ENCODE measurements at regions not wholly inside any gene's neighbourhood (a gene's known extent, or its start where the extent isn't known, plus 50 kb on each side); places are given as distances from the start of the nearest gene placed in this dataset.

GRCh38 chr7:98483964-98484545 lies 83.2 kb upstream of the BAIAP2L1 start:
- no peaks in the 10 kb centered on the region for H3K36me3 Mint-ChIP-seq (ENCODE audit: insufficient read depth, unreplicated experiment)
- H3K27me3 ChIP-seq (replicated peaks; ENCODE audit: control insufficient read depth, insufficient read depth, low read length), result no peaks in the 10 kb centered on the region
- DNase-seq, result no peak
- BruUV-seq (replicated peaks), result no TSS peak
- H3K9me3 Mint-ChIP-seq (ENCODE audit: unreplicated experiment), result no peaks in the 10 kb centered on the region
- intact Hi-C loops (cut with micrococcal nuclease; ENCODE audit: unreplicated experiment), result no loop called here
- H3K4me1 ChIP-seq, result no peaks in the 10 kb centered on the region
- TF ChIP-seq CTCF (IDR thresholded peaks at IDR 0.05; ENCODE audit: insufficient read depth in 1 of 2, low read depth in 1 of 2, low read length in 1 of 2, severe bottlenecking in 1 of 2, unreplicated experiment in 1 of 2), result no peak
- H3K9me3 ChIP-seq, result peaks cover 8% of the 10 kb centered on the region; the same call in 1 of the 2 replicates
- H3K27me3 Mint-ChIP-seq (ENCODE audit: insufficient read depth, unreplicated experiment), result no peaks in the 10 kb centered on the region
- POLR2A ChIA-PET, result no interaction called here
- no peaks in the 10 kb centered on the region for H3K4me1 Mint-ChIP-seq (ENCODE audit: low read depth, unreplicated experiment)
- no peak overlapping the region for H3K4me3 ChIP-seq (ENCODE audit: low read depth, low read length)
- H3K4me3 Mint-ChIP-seq (ENCODE audit: unreplicated experiment), result no peak overlapping the region
- CTCF ChIA-PET, result no interaction called here
- H3K27ac Mint-ChIP-seq (ENCODE audit: unreplicated experiment), result no peak overlapping the region
- no peaks in the 10 kb centered on the region for H3K36me3 ChIP-seq (ENCODE audit: control insufficient read depth, insufficient read depth, low read length)

GRCh38 chr7:98483276-98483963 lies 82.5 kb upstream of the BAIAP2L1 start:
- H3K4me1 Mint-ChIP-seq (ENCODE audit: low read depth, unreplicated experiment), result no peaks in the 10 kb centered on the region
- no peaks in the 10 kb centered on the region for H3K36me3 Mint-ChIP-seq (ENCODE audit: insufficient read depth, unreplicated experiment)
- TF ChIP-seq CTCF (IDR thresholded peaks at IDR 0.05; ENCODE audit: insufficient read depth in 1 of 2, low read depth in 1 of 2, low read length in 1 of 2, severe bottlenecking in 1 of 2, unreplicated experiment in 1 of 2), result no peak
- no peak for DNase-seq
- no peak overlapping the region for H3K4me3 Mint-ChIP-seq (ENCODE audit: unreplicated experiment)
- POLR2A ChIA-PET, result no interaction called here
- peaks cover 8% of the 10 kb centered on the region; the same call in 1 of the 2 replicates for H3K9me3 ChIP-seq
- H3K27me3 ChIP-seq (replicated peaks; ENCODE audit: control insufficient read depth, insufficient read depth, low read length), result no peaks in the 10 kb centered on the region
- H3K36me3 ChIP-seq (ENCODE audit: control insufficient read depth, insufficient read depth, low read length), result no peaks in the 10 kb centered on the region
- no peak overlapping the region for H3K4me3 ChIP-seq (ENCODE audit: low read depth, low read length)
- no peaks in the 10 kb centered on the region for H3K4me1 ChIP-seq
- no TSS peak for BruUV-seq (replicated peaks)
- intact Hi-C loops (cut with micrococcal nuclease; ENCODE audit: unreplicated experiment), result no loop called here
- H3K9me3 Mint-ChIP-seq (ENCODE audit: unreplicated experiment), result no peaks in the 10 kb centered on the region
- H3K27me3 Mint-ChIP-seq (ENCODE audit: insufficient read depth, unreplicated experiment), result no peaks in the 10 kb centered on the region
- no peak overlapping the region for H3K27ac Mint-ChIP-seq (ENCODE audit: unreplicated experiment)
- CTCF ChIA-PET, result no interaction called here

- Histone ChIP-seq H3K36me3 (ENCODE audit: control insufficient read depth, insufficient read depth, low read length) (no peaks in the 10 kb centered on the region), H3K27me3 (replicated peaks; ENCODE audit: control insufficient read depth, insufficient read depth, low read length) (no peaks in the 10 kb centered on the region), H3K4me3 (ENCODE audit: low read depth, low read length) (no peak overlapping the region), H3K9me3 (peaks cover 8% of the 10 kb centered on the region; the same call in 1 of the 2 replicates), H3K4me1 (no peaks in the 10 kb centered on the region)
- CTCF ChIA-PET, result no interaction called here
- no peak overlapping the region for H3K4me3 Mint-ChIP-seq (ENCODE audit: unreplicated experiment)
- no peaks in the 10 kb centered on the region for H3K9me3 Mint-ChIP-seq (ENCODE audit: unreplicated experiment)
- no peaks in the 10 kb centered on the region for H3K4me1 Mint-ChIP-seq (ENCODE audit: low read depth, unreplicated experiment)
- BruUV-seq (replicated peaks), result no TSS peak
- H3K27ac Mint-ChIP-seq (ENCODE audit: unreplicated experiment), result no peak overlapping the region
- no peaks in the 10 kb centered on the region for H3K27me3 Mint-ChIP-seq (ENCODE audit: insufficient read depth, unreplicated experiment)
- no peaks in the 10 kb centered on the region for H3K36me3 Mint-ChIP-seq (ENCODE audit: insufficient read depth, unreplicated experiment)
- POLR2A ChIA-PET, result no interaction called here
- TF ChIP-seq CTCF (IDR thresholded peaks at IDR 0.05; ENCODE audit: insufficient read depth in 1 of 2, low read depth in 1 of 2, low read length in 1 of 2, severe bottlenecking in 1 of 2, unreplicated experiment in 1 of 2), result no peak
- no peak for DNase-seq
- intact Hi-C loops (cut with micrococcal nuclease; ENCODE audit: unreplicated experiment), result no loop called here
Observed at GRCh38 chr7:98479318-98479717, 78.4 kb upstream of the BAIAP2L1 start.

Measured in Caco-2 (cell line).